Gastrocnemius medialis (tissue), 4 donors: ENCODE measurements at regions not wholly inside any gene's neighbourhood (a gene's known extent, or its start where the extent isn't known, plus 50 kb on each side); places are given as distances from the start of the nearest gene placed in this dataset.
A peak's percentile ranks its signal among the peaks of the same experiment; 100 is the strongest.

Experiments
- ATAC-seq, 2 donors: fragments of 150-250 bp; one replicate each; pipeline ENCODE4 v1.9.1; 2016
- DNase-seq, 2 donors: peaks; one replicate each; pipeline ENCODE4 v3.0.0-alpha.2; 2019
- H3K27ac ChIP-seq, 4 donors: fragments of 200-600 bp; sonication (generic); 1 replicate in 1 of 4; 2 replicates in 3 of 4; pipeline ENCODE4 v1.5.1; 2016 to 2018; ENCODE audit warnings: mild to moderate bottlenecking in 2 of 4, moderate library complexity in 1 of 4
- H3K27me3 ChIP-seq, 3 donors: fragments of 200-600 bp; sonication (generic) in 2 of 3; 1 replicate in 1 of 3; 2 replicates in 2 of 3; pipeline versions ENCODE4 v1.5.1 to v1.6.0; 2016 to 2019; ENCODE audit warnings: mild to moderate bottlenecking in 1 of 3, moderate library complexity in 1 of 3
- H3K36me3 ChIP-seq, 2 donors: fragments of 200-600 bp; sonication (generic) in 1 of 2; one replicate each; pipeline ENCODE4 v1.5.1; 2017 to 2018
- H3K4me1 ChIP-seq, 2 donors: fragments of 200-600 bp; sonication (generic) in 1 of 2; one replicate each; pipeline ENCODE4 v1.5.1; 2016 to 2017; ENCODE audit warnings: mild to moderate bottlenecking in 2 of 2
- H3K4me3 ChIP-seq, 4 donors: fragments of 200-600 bp; sonication (generic) in 3 of 4; 1 replicate in 1 of 4; 2 replicates in 3 of 4; pipeline ENCODE4 v1.5.1; 2016 to 2019; ENCODE audit warnings: mild to moderate bottlenecking in 2 of 4
- H3K9me3 ChIP-seq, 3 donors: fragments of 200-600 bp; sonication (generic) in 2 of 3; 1 replicate in 1 of 3; 2 replicates in 2 of 3; pipeline ENCODE4 v1.5.1; 2016 to 2019
- POLR2A ChIP-seq, 2 donors: fragments of 450-650 bp; IDR thresholded peaks; one replicate each; pipeline ENCODE4 v1.6.1; 2017; ENCODE audit warnings: antibody characterized with exemption in 2 of 2, mild to moderate bottlenecking in 2 of 2, moderate library complexity in 2 of 2
- in situ Hi-C, 4 donors: fragments of 200-750 bp; cut with MboI; loops; one replicate each; pipeline versions ENCODE4 v1.15.0 to v1.8.0; 2017; ENCODE audit warnings: low sequenced_read_pairs in 4 of 4
- intact Hi-C: fragments of 100-400 bp; cut with DNase I; formaldehyde crosslinking; loops from one replicate; pipeline ENCODE4 v1.15.1; 2023; ENCODE audit warnings: low total_unique reads
- TF ChIP-seq, protein P1 (sequence below), 5 experiments: fragments of 450-650 bp in 3 of 5; fragments of 200-600 bp in 2 of 5; sonication (generic) in 2 of 5; IDR thresholded peaks in 4 of 5; conservative IDR thresholded peaks in 1 of 5; 1 replicate in 4 of 5; 2 replicates in 1 of 5; pipeline ENCODE4 v1.5.1; 2016 to 2019; ENCODE audit warnings: antibody characterized with exemption in 5 of 5, mild to moderate bottlenecking in 3 of 5, moderate library complexity in 3 of 5

GRCh38 chr16:65760874-65761273 is 605.6 kb upstream of the CDH5 start:
- ATAC-seq: no peak
- TF ChIP-seq POLR2A (IDR thresholded peaks at IDR 0.05): no peak
- TF ChIP-seq, protein P1, sequence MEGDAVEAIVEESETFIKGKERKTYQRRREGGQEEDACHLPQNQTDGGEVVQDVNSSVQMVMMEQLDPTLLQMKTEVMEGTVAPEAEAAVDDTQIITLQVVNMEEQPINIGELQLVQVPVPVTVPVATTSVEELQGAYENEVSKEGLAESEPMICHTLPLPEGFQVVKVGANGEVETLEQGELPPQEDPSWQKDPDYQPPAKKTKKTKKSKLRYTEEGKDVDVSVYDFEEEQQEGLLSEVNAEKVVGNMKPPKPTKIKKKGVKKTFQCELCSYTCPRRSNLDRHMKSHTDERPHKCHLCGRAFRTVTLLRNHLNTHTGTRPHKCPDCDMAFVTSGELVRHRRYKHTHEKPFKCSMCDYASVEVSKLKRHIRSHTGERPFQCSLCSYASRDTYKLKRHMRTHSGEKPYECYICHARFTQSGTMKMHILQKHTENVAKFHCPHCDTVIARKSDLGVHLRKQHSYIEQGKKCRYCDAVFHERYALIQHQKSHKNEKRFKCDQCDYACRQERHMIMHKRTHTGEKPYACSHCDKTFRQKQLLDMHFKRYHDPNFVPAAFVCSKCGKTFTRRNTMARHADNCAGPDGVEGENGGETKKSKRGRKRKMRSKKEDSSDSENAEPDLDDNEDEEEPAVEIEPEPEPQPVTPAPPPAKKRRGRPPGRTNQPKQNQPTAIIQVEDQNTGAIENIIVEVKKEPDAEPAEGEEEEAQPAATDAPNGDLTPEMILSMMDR (IDR thresholded peaks at IDR 0.05 in 4 of 5, conservative IDR thresholded peaks at IDR 0.05 in 1 of 5): no peak
- no peak for DNase-seq
- H3K36me3 ChIP-seq: no peaks in the 10 kb centered on the region
- H3K4me3 ChIP-seq: no peak overlapping the region
- intact Hi-C loops (no loop called here), in situ Hi-C loops (no loop called here)
- H3K27me3 ChIP-seq: no peaks in the 10 kb centered on the region
- H3K27ac ChIP-seq: no peak overlapping the region
- H3K9me3 ChIP-seq: no peaks in the 10 kb centered on the region
- H3K4me1 ChIP-seq: peaks cover 0 to 12% of the 10 kb centered on the region in 2 donors

DNA sequence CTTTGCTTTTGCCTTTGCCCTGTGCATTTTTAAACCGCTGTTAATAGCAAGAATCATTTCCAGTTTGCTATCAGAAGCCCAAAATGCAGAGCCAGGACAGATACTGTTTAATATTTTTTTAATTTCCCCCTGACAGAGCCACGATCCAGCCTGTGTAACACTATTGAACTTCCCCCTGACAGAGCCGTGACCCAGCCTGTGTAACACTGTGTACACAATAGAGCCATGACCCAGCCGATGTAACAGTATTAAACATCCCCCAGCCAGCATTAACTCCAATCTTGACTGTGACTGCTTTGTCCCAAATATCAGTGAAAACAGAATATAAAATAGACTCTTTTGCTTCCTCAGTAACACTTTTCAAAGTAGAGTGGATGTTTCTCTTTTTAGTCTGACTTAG is 607.9 kb upstream of the CDH5 start:
- in situ Hi-C loops (no loop called here), intact Hi-C loops (no loop called here)
- peaks cover 0 to 12% of the 10 kb centered on the region in 2 donors for H3K4me1 ChIP-seq
- H3K27ac ChIP-seq: no peak overlapping the region
- ATAC-seq (no peak), DNase-seq (no peak)
- TF ChIP-seq POLR2A (IDR thresholded peaks at IDR 0.05): no peak
- TF ChIP-seq, protein P1 (IDR thresholded peaks at IDR 0.05 in 4 of 5, conservative IDR thresholded peaks at IDR 0.05 in 1 of 5): no peak
- no peaks in the 10 kb centered on the region for H3K27me3 ChIP-seq
- H3K4me3 ChIP-seq: no peak overlapping the region
- H3K9me3 ChIP-seq: no peaks in the 10 kb centered on the region
- H3K36me3 ChIP-seq: no peaks in the 10 kb centered on the region

GRCh38 chr16:65757064-65757463 is 609.4 kb upstream of the CDH5 start:
- DNase-seq (peak; percentile 12), ATAC-seq (peak; percentile 65 to 75)
- intact Hi-C loops (no loop called here), in situ Hi-C loops (no loop called here)
- Histone ChIP-seq H3K4me3 (no peak overlapping the region), H3K36me3 (no peaks in the 10 kb centered on the region), H3K9me3 (no peaks in the 10 kb centered on the region), H3K27me3 (no peaks in the 10 kb centered on the region), H3K27ac (no peak overlapping the region), H3K4me1 (peaks cover 0 to 12% of the 10 kb centered on the region in 2 donors)
- TF ChIP-seq, protein P1 (IDR thresholded peaks at IDR 0.05 in 4 of 5, conservative IDR thresholded peaks at IDR 0.05 in 1 of 5): no peak
- TF ChIP-seq POLR2A (IDR thresholded peaks at IDR 0.05): no peak

DNA sequence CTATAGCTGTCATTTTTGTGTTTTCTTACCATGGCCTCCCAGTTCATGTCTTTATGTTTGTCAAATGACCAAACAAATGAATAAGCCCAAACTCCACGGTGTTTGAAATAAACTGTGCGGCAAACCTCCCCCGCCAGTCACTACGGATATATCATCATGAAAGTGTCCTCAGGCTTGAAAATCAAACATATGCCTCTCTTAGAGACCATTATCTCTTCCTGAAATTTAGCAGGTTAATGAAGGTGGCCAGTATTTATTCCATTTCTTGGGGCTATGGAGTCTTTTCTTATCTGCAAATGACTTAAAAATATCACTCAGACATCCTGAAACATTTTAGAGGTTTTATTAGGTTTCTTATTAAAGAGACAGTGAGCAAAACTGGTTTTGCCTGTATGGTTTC is 610.3 kb upstream of the CDH5 start:
- peaks cover 0 to 12% of the 10 kb centered on the region in 2 donors for H3K4me1 ChIP-seq
- H3K9me3 ChIP-seq: no peaks in the 10 kb centered on the region
- no peaks in the 10 kb centered on the region for H3K36me3 ChIP-seq
- no peak for DNase-seq
- in situ Hi-C loops (no loop called here), intact Hi-C loops (no loop called here)
- no peak overlapping the region for H3K27ac ChIP-seq
- TF ChIP-seq POLR2A (IDR thresholded peaks at IDR 0.05): no peak
- TF ChIP-seq, protein P1 (IDR thresholded peaks at IDR 0.05 in 4 of 5, conservative IDR thresholded peaks at IDR 0.05 in 1 of 5): no peak
- H3K27me3 ChIP-seq: no peaks in the 10 kb centered on the region
- no peak overlapping the region for H3K4me3 ChIP-seq
- no peak for ATAC-seq
